ENCODE measurements at regions not wholly inside any gene's neighbourhood (a gene's known extent, or its start where the extent isn't known, plus 50 kb on each side); places are given as distances from the start of the nearest gene placed in this dataset.

- H3K4me3 ChIP-seq (ENCODE audit: low read depth, low read length) = no peak overlapping the region
These were observed 226.0 kb upstream of the TPM1 start for GRCh38 chr15:62816342-62817069.

GRCh38 chr15:62818691-62819090 lies 223.9 kb upstream of the TPM1 start:
- H3K4me3 ChIP-seq (ENCODE audit: low read depth, low read length) = no peak overlapping the region

DNA sequence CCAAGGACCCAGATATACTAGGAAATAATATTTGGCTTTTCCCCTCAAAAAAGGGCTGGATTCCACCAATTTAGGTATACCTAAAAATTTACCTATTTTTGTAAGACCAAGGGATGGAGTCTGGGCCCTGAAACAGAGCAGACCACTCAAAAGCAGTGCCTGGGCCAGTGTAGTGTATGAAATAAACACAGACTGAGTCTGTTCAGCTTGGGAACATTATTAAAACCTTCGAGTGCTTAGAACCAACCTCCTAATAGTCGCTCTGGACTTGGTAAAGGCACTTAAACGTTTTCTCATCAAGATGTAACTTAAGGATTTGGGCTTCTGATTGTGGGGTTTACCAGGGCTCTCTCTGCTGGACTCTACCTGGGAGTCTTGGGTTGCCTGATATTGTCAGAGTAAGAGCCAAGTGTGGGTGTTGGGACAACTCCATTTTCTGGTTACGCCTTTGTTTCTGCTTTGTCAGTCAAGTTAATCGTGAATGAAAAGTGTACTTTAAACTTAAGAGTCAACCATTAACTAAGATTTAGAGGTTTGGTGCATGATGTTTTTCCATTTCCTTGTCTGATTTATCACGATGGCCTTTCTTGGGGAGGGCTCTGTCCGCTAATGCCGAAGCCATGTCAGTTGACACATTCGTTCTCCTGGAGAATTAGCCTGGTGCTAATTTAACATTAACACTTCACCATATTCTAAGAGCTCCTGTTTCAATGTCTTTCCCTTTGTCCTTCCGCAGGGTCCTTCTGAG lies 221.0 kb upstream of the TPM1 start:
- H3K4me3 ChIP-seq (ENCODE audit: low read depth, low read length) = no peak overlapping the region

DNA sequence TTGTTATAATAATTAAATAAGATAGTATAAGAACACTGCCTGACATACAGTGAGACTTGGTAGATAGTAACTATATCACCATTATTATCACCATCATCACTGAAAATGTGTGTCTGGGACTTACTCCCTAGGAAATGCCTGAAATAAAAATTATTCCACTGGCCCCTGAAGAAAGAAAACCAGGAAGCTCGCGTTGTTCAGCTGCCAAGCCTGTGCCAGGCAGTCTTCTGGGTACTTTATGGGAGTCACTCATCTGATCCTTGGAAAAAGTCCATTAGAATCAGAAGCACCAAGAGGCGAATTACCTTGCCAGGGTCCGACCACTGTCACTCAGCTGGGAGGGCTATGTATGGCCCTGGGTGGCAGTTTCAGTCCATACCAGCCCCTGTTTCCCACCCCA lies 220.3 kb upstream of the TPM1 start:
- H3K4me3 ChIP-seq (ENCODE audit: low read depth, low read length) = no peak overlapping the region

DNA sequence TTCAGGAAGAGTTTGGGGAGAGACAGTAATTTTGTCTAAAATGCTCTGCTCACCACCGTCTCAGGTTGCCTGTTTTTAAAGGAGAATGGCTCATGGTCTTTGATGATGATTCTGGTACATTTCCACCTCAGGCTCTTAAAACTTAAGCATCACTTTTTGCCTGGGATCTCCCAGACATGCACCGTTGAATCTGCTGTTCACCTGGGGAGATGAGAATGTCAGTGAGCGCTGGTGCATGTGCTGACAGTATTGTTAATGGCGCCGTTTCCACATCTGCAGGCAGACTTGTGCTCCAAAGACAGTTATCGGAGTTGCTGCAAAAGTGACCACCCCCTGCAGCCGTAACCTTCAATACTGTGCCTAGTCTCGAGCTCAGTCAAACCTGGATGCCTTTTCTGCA lies 219.0 kb upstream of the TPM1 start:
- H3K4me3 ChIP-seq (ENCODE audit: low read depth, low read length) = no peak overlapping the region

DNA sequence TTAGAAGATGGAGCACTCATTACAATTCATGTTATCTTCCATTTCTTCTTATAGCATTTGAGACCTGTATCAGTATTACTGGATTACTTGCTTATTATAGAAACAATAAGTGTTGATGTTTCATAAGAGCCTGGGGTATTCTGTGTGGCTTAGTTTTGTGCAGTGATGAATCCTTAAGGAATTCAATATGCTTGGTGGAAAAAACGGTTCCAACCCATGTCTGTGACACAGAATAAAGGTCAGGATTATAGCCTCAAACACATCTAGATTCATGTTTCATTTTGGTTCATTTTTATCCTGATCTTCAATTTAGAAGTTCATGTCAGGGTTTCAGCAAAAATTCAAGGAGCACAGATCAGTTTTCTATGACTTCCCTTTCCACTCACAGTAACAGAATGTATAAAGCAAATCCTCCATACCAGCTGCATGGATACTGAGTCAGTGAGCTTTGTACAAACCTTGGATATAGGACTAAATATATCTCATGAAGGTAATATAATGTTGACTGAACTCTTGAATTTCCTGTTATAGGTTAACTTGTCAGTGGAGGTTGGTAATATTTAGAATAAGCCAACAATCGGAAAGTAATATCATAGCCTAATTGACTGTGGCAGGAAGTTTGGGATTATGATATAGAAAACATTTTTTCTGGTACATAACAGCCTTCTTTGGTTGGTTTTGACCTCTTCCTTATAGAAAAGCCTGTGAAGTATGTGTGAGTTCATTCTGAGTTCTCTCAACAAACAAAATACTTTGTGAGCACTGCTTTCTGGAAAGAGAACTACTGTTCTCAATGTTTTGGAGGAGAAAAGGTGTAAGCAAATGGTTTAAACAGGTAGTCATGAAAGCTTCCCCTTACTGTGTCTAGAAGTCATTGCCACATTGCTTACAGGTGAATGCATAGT lies 218.2 kb upstream of the TPM1 start:
- no peak overlapping the region for H3K4me3 ChIP-seq (ENCODE audit: low read depth, low read length)

GRCh38 chr15:62825191-62825590 lies 217.4 kb upstream of the TPM1 start:
- no peak overlapping the region for H3K4me3 ChIP-seq (ENCODE audit: low read depth, low read length)

GRCh38 chr15:62826561-62826960 lies 216.0 kb upstream of the TPM1 start:
- no peak overlapping the region for H3K4me3 ChIP-seq (ENCODE audit: low read depth, low read length)

DNA sequence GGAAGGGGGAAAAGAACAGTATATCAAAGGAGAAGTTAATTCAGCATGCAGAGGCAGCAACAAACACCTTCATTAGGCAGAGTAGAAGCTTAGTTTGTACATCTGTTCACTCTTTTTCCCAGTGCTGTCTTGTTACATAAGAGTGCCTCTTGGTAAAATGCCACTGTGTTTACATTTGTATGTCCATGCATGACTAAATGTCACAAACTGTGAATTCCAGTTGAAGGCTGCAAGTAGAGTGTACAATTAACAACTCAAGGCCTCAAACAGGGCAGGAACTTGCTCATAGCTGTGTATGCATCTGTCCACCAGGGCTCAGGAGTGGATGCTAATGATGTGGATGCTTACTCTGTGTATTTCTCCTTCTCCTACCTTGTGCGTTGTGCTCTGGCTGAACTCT lies 214.2 kb upstream of the TPM1 start:
- no peak overlapping the region for H3K4me3 ChIP-seq (ENCODE audit: low read depth, low read length)

GRCh38 chr15:62832231-62832630 lies 210.3 kb upstream of the TPM1 start:
- no peak overlapping the region for H3K4me3 ChIP-seq (ENCODE audit: low read depth, low read length)

GRCh38 chr15:62833646-62834045 lies 208.9 kb upstream of the TPM1 start:
- H3K4me3 ChIP-seq (ENCODE audit: low read depth, low read length) = no peak overlapping the region

DNA sequence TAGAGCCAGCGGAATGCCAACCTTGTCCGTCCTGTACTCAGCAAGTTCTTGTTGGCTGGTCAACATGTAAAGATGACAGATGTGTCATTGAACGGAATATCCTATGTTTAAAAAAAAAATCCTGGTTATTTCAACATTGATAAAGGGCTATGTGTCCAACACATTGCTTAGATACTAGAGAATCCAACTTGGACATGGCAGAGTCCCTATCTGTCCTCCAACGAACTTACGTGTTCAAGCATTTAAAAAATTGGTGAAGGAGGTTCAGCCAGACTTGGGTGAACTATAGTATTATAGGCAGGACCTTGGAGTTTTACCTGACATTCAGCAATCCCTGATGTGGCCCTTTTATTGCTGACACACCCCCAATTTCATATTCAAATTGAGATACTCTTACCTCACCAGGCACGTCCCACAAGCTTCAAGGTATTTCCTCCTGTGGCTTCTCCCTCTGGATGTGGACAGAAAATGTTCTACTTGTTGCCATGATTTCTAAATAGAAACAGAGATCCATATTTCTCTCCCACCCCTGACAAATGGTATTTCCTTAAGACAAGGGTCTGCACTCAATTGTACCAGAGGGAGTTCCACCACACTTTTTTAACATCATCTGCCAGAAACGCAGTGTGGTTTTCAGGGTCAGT lies 207.7 kb upstream of the TPM1 start:
- no peak overlapping the region for H3K4me3 ChIP-seq (ENCODE audit: low read depth, low read length)

GRCh38 chr15:62835351-62835750 lies 207.2 kb upstream of the TPM1 start:
- no peak overlapping the region for H3K4me3 ChIP-seq (ENCODE audit: low read depth, low read length)

- no peak overlapping the region for H3K4me3 ChIP-seq (ENCODE audit: low read depth, low read length)
These were observed 206.8 kb upstream of the TPM1 start for GRCh38 chr15:62835762-62836161.

GRCh38 chr15:62840526-62841268 lies 201.8 kb upstream of the TPM1 start:
- H3K4me3 ChIP-seq (ENCODE audit: low read depth, low read length) = no peak overlapping the region

DNA sequence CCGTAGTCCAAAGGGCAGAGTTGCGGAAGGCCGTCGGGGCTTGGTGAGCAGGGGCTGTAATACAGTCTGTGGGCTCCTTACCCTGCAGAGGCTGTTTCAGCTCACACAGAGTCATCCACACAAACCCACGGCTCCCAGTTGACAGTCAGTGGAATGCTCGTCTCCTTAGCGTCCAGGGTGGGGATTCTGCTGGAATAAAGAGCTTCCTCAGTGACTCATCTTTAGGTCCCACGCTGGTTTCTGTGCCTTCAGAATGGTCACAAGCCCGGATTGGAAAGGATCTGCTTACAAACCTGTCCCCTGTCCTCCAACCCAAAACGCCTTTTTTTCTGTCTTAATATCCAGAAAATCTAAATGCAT lies 201.3 kb upstream of the TPM1 start:
- no peak overlapping the region for H3K4me3 ChIP-seq (ENCODE audit: low read depth, low read length)

GRCh38 chr15:62841891-62842559 lies 200.5 kb upstream of the TPM1 start:
- H3K4me3 ChIP-seq (ENCODE audit: low read depth, low read length) = no peak overlapping the region

GRCh38 chr15:62843311-62843710 lies 199.2 kb upstream of the TPM1 start:
- H3K4me3 ChIP-seq (ENCODE audit: low read depth, low read length) = no peak overlapping the region

DNA sequence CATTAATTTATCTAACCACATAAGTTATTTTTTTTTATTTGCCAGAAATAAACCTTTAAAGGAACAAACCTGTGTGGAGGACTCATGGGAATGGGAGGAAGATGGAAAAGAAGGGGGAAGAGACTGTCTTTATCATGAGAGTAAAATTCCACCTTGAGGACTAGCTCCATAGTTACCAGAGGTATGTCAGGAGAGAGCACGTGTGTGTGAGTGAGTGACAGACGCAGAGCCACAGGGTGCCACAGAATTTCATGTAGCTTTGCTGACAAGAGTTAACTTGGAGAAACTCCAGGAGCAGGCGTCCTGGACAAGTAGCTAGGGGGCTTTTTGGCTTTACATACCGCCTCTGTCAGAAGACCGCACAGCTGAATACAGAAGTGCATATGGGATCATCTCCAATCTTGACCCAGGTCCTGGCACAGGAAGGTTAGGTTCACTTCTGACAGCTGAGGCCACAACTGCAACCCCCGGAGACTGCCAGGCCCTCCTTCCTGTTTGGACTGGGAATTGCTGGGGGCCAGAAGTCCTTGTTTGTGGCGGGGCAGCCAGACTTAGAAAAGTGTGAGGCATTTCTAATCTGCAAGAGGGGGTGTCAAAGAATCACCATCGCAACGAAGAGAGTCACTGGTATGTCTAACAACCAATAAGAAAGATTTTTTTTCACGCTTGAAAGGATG lies 197.8 kb upstream of the TPM1 start:
- no peak overlapping the region for H3K4me3 ChIP-seq (ENCODE audit: low read depth, low read length)
